Stimulated activated CD8-positive, alpha-beta memory T cell treated with anti-CD3 and anti-CD28 coated beads, Interleukin-15, amount 100 ng/mL, for 1 hour (primary cell): ENCODE measurements at regions not wholly inside any gene's neighbourhood (a gene's known extent, or its start where the extent isn't known, plus 50 kb on each side); places are given as distances from the start of the nearest gene placed in this dataset.
"Not testable (repeated sequence)": the region's sequence is repeated elsewhere in the genome, so short reads cannot be mapped to it uniquely, and the experiment has no call there.

ENCODE experiments used
- DNase-seq: peaks from one replicate; pipeline ENCODE4 v3.0.0-alpha.2; 2020; ENCODE audit warnings: low read depth

DNA sequence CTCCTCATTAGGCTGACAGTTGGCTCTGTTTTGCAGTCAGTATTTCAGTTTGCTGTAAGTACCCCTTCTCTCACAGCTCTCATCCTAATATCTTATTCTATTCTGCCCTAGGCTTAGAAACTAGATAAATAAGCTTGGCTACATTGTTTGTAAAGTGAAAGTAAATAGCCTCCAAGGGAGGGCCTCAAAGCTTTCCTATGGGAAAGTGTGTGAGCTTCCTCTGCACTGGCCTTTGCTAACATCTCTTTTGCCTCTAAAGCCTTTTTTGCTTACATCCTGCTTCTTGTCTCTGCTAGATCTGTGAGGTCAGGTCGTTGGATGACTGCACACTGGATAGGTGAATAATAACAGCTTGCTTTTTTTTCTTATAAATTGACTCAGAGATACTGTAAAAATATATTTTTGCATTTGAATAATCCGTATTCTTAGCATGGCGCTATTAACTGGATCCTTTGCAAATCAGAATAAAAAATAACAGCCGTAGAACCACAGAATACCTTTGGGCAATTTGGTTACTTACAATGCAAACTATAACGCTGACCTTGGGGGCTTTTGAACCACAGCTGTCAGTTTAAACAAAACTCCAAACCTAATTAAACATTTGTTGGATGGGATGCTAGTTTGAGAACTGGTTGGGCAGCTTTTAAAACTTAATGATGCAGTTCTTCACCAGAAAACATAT is 55.1 kb downstream of the TTC6 start:
- no peak for DNase-seq

- DNase-seq = no peak
These were observed 56.6 kb downstream of the TTC6 start for GRCh38 chr14:37652042-37652441.

DNA sequence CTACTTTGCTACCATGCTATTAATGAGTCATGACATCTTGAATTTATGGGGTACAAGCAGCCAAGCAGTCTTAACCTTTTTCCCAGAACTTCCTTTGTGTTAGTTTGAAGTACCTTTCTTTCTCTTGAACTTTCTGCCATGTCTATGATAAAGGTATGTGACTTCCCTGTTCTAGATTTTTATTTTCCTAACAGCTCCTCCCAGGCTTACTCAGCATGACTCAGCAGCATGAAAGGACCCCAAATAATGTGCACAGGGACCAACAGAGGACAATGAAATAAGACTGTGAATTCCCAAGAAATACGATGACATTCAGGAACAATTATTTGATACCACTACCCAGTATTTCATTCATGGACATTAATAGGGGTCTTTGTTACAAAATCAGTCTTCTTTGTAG is 60.0 kb downstream of the TTC6 start:
- no peak for DNase-seq

GRCh38 chr14:37658156-37658555 is 62.7 kb downstream of the TTC6 start:
- no peak for DNase-seq

DNA sequence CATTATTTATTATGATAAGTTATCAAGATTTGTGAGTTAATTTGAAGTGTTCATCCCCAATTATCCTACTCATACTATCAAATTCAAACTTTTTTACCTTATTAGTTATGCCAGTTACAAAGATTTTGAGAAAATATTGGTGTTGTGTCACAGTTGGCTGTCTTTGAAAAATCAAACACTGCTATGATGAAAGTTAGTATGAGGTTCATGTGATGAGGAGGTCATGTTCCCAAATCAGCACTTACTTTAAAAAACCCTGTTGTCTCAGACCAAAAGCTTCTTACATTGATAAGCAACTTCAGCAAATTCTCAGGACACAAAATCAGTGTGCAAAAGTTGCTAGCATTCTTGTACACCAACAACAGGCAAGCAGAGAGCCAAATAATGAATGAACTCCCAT is 68.1 kb downstream of the TTC6 start:
- no peak for DNase-seq

- no peak for DNase-seq
These were observed 70.0 kb downstream of the TTC6 start for GRCh38 chr14:37665479-37665878.

- DNase-seq = no peak
These were observed 70.5 kb downstream of the TTC6 start for GRCh38 chr14:37665951-37666350.

DNA sequence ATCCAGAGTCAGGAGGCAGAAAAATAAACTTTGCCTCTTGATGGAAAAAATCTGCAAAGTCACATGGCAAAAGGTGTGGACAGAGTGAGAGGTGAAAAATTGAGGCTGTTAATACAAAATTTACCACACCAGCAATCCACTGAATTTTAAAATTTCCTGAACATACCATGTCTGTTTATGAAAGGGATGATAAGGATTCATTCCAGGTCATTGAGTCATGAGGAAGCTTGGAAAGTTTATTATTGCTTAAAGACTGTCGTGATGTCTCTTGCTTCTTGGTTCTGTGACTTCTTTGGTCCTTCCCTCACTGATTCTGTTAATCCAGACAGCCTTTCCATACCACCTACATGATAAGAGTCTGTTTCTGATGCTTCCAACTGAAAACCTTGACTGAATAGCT is 73.2 kb downstream of the TTC6 start:
- no peak for DNase-seq

DNA sequence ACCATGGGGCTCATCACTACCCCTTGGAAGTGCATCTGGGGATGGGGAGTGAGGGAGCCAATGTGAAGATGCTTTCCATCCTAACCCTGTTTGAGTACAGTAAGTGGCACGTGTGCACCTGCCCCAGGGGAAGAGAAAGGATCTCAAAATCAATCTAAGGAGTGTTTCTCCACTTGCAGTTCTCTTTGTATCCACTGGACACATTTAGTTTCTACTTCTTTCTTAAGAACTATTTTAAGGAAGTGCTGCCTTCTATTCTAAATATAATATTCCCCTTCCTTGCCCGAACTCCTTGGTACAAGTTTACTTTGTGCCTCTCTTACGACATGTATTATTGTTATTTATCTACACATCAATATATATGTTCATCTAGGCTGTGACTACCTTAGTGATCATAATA is 73.8 kb downstream of the TTC6 start:
- DNase-seq = no peak

- no peak for DNase-seq
These were observed 78.0 kb downstream of the TTC6 start for GRCh38 chr14:37673439-37673838.

DNA sequence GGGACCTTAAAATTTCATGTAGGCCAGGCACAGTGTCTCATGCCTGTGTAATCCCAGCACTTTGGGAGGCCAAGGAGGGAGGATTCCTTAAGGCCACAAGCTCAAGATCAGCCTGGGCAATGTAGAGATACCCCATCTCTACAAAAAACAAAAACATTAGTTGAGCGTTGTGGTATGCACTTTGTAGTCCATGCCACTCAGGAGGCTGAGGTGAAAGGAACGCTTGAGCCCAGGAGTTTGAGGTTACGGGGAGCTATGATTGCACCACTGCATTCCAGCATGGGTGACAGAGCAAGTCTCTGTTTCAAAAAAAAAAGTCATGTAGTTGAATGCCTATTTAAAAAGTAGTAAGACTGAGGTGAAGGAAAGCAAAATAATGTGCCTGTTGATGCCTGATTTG is 83.5 kb downstream of the TTC6 start:
- no peak for DNase-seq

DNA sequence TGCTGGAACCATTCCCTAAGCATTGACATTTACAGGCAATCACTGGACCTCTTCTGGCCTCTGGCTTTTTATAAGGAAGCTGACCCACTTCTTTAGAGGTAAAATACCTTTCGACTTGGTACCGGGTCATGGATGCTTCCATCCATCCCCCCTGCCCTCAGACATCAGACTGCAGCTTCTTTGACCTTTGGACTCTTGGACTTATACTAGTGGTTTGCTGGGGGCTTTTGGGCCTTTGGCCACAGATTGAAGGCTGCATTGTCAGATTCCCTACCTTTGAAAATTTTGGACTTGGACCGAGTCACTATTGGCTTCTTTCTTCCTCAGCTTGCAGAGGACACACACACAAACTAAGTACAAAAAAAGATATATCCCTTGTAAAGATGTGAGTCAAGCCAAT is 86.1 kb downstream of the TTC6 start:
- DNase-seq = no peak

DNA sequence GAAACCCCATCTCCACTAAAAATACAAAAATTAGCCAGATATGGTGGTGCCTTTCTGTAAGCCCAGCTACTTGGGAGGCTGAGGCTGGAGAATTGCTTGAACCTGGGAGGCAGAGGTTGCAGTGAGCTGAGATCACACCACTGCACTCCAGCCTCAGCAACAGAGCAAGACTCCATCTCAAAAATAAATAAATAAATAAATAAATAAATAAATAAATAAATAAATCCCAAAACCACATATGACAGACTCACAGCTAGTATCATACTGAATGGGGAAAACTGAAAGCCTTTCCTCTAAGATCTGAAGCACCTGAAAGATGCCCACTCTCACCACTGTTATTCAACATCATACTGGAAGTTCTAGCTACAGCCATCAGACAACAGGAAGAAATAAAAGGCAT is 97.3 kb downstream of the TTC6 start:
- DNase-seq = not testable (repeated sequence)

DNA sequence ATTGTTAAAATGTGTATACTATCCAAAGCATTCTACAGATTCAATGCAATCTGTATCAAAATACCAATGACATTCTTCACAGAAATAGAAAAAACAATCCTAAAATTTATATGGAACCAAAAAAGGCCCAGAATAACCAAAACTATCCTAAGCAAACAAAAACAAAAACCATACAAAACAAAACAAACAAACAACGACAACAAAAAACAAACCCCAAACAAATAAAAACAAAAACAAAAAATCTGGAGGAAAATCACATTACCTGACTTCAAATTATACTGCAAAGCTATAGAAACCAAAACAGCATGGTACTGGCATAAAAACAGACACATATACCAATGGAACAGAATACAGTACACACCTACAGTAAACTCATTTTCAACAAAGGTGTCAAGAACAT is 98.0 kb downstream of the TTC6 start:
- DNase-seq = not testable (repeated sequence)

DNA sequence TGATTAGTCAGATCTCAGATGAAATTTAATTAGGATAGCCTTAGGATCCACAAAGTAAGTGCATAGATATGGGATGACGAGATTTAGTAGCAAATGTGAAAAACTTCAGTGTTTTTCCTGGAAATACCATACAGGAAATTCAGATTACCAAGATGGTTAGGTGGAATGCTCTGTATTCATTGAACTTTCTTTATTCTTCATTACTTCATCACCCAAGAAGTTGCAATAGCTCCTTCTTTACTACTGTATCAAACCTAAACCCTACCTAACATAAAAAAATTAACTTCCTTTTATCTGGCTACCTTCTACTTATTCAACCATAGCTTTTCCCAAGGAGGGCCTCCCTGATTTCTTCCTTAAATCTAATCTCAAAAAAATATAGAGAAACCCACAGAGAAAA is 100.4 kb downstream of the TTC6 start:
- DNase-seq = no peak

GRCh38 chr14:37697489-37698121 is 102.2 kb downstream of the TTC6 start:
- no peak for DNase-seq

DNA sequence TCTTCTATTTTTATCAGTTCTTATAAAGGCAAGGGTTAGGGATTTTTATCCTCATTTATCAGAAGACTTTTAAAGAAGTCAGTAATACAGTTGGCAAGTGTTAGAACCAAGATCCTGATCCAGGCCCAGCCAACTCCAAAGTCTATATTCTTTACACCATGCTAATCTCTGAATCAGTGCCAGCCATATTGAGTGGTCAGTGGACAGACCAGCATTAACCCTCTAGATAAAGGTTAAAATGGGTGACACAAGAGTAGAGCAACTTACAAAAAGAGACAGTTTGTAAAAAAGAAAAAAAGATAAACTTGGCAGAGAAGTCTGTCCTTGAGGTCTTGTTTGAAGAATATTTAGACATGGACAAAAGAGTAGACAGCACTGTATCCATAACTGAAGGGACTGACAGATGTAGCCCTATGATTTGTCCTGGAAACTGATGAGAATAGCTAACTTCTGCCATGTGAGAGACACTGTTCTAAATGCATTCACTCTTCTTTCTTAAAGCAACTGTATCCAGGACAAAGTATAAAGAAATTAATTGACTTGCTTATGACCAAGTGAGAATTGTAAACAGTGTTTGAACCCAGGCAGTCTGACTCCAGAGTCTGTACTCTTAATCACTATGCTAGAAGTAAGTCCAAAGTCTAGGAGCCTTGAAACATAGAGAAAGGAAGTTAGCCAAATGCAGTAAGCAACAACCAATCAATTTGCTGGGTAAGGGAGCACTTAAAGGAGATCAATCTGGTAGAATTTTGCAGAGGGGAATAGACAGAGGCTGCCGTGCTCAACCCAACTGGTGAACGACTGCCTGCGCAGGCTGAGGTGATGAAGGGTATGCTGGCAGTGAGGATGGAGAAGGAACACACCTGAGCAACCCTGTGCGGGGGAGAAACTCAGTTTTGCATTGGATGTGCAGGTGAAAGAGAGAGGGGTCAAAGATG is 103.7 kb downstream of the TTC6 start:
- DNase-seq = no peak

- no peak for DNase-seq
These were observed 112.3 kb downstream of the TTC6 start for GRCh38 chr14:37707716-37708115.

DNA sequence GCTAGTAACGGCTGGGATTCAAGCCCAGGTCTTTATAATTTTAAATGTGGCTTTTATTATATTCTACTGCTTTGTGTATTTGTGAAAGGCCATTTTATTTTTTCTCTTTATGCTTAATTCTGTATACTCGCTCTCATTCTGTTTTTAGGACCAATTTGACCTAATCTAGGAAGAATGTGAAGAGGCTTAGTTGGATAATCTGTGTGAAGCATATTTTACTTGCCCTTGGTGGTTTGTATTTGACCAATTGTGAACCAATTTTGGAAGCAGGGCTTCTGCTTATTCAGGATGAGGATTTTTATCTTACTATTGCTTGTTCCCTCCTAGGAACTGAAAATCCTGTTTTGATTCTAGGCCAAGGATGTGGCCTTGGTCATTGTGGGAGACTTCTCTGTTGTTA is 113.1 kb downstream of the TTC6 start:
- no peak for DNase-seq

- no peak for DNase-seq
These were observed 114.2 kb downstream of the TTC6 start for GRCh38 chr14:37709419-37710195.

DNA sequence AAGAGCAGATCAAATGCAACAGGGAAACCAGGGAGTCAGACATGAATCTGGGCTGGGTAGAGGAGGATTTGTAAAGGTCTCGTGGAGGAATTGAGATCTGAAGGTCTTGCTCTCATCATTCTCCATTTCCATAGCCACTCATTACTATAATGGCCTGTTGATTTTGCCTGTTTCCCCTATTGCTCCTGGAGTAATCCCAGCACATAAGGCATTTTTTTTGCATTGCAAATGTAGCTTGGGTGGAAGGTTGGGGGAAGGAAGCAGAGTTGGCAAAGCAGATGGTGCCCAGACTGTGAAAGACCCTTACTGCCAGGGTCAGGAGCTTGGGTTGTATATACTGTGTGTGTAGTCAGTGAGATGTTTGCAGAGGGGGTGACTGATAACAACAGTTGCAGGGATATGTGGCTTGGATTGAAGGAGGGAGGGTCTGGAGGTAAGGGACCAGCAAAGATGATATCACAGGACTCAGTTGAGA is 116.0 kb downstream of the TTC6 start:
- DNase-seq = no peak

DNA sequence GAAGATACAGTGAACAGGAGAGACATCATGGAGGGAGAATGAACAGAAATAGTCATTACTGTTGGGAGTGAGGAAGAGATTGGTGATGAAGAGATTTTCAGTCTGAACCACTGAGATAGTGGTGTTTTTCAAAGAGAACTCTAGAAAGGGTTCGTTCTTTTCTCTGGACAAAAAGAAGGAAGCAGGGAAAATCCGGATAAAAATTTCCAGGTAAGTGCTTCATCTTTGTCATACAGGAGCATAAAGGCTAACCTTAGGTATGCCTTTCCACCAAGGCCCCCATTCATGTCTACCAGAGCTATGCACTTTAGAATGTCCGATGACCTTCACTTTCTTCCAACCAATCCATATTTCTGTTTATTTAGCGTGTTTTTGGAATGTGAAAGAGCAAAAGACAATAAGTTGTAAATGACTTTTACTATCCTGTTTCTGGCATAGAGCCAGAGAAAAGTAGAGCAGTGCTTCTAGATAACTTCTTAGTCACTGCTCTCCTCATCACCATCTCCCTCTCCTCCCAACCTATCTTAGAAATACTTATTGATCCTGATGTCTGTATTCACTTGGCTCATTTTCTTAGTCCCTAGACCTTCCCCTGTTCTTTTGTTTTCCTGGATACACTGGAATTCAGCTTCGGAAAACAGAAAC is 116.5 kb downstream of the TTC6 start:
- no peak for DNase-seq
